Smooth muscle cell (in vitro differentiated cells): ENCODE measurements at regions not wholly inside any gene's neighbourhood (a gene's known extent, or its start where the extent isn't known, plus 50 kb on each side); places are given as distances from the start of the nearest gene placed in this dataset.

Source experiments
- DNase-seq: peaks from one replicate; lab custom pipeline; 2025; ENCODE audit not compliant: unreplicated experiment; lab: John Stamatoyannopoulos, UW
- H2AFZ ChIP-seq: fragments of 200-600 bp; sonication (generic); 2 replicates; pipeline ENCODE4 v1.6.0; 2016; ENCODE audit warnings: antibody characterized with exemption, low read depth, mild to moderate bottlenecking
- H3F3A ChIP-seq: fragments of 200-600 bp; sonication (generic); 2 replicates; pipeline ENCODE4 v1.6.0; 2017; ENCODE audit warnings: antibody characterized with exemption, low read depth
- H3K27ac ChIP-seq: fragments of 200-600 bp; sonication (generic); 2 replicates; pipeline ENCODE4 v1.5.1; 2016; ENCODE audit warnings: low read depth, mild to moderate bottlenecking
- H3K27me3 ChIP-seq: fragments of 200-600 bp; sonication (generic); 2 replicates; pipeline ENCODE4 v1.6.1; 2016; ENCODE audit warnings: low read depth, mild to moderate bottlenecking
- H3K36me3 ChIP-seq: fragments of 200-600 bp; sonication (generic); 2 replicates; pipeline ENCODE4 v1.5.1; 2016; ENCODE audit warnings: low read depth
- H3K4me1 ChIP-seq: fragments of 200-600 bp; sonication (generic); 2 replicates; pipeline ENCODE4 v1.5.1; 2016; ENCODE audit warnings: low read depth
- H3K4me2 ChIP-seq: fragments of 200-600 bp; sonication (generic); 2 replicates; pipeline ENCODE4 v1.6.0; 2016; ENCODE audit warnings: mild to moderate bottlenecking
- H3K4me3 ChIP-seq: fragments of 200-600 bp; sonication (generic); 2 replicates; pipeline ENCODE4 v1.5.1; 2016; ENCODE audit warnings: mild to moderate bottlenecking
- H3K79me2 ChIP-seq: fragments of 200-600 bp; sonication (generic); 2 replicates; pipeline ENCODE4 v1.6.0; 2016; ENCODE audit warnings: low read depth, mild to moderate bottlenecking
- H3K9ac ChIP-seq: fragments of 200-600 bp; sonication (generic); 2 replicates; pipeline ENCODE4 v1.6.0; 2016; ENCODE audit warnings: low read depth
- H3K9me3 ChIP-seq: fragments of 200-600 bp; sonication (generic); replicated peaks from 2 replicates; pipeline ENCODE4 v1.5.1; 2016; ENCODE audit warnings: low read depth
- H4K20me1 ChIP-seq: fragments of 200-600 bp; sonication (generic); 2 replicates; pipeline ENCODE4 v1.6.0; 2016; ENCODE audit warnings: low read depth
- CTCF ChIP-seq: fragments of 200-600 bp; sonication (generic); IDR thresholded peaks from 2 replicates; pipeline ENCODE4 v1.5.1; 2017; ENCODE audit warnings: borderline replicate concordance, mild to moderate bottlenecking, antibody characterized with exemption; ENCODE audit not compliant: insufficient read depth, poor library complexity, severe bottlenecking
- WGBS: methylation state at CpG from one replicate; pipeline ENCODE4 v1.1.7; 2016; ENCODE audit warnings: low lambda C conversion rate; 5-methylcytosine and 5-hydroxymethylcytosine counted together

DNA sequence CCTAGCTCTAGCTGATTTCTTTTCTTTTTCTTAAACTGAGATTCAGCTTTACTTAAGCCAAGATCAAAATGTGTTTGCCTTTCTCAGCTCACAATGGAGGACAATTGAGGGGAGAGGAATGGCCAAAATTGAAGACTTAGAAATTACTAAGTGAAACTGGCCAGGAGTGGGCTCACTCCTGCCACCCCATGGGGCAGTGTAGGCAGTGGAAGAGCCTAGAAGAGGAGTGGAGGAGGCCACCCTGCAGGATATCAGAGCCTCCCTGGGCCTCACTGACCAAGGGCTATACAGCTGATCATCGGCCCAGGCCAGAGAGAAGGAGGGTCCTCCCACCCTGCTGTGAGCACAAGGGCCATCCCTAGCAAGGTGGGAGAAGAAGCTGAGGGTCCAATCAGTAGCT is 119.8 kb downstream of the CCT6B start:
- Histone ChIP-seq H4K20me1 (no peaks in the 10 kb centered on the region), H3F3A (no peaks in the 10 kb centered on the region), H3K9ac (no peak overlapping the region), H3K79me2 (no peaks in the 10 kb centered on the region), H3K4me3 (no peak overlapping the region), H3K4me2 (no peak overlapping the region), H2AFZ (no peak overlapping the region), H3K9me3 (no peaks in the 10 kb centered on the region), H3K36me3 (no peaks in the 10 kb centered on the region), H3K4me1 (no peaks in the 10 kb centered on the region), H3K27me3 (peaks cover 16% of the 10 kb centered on the region), H3K27ac (no peak overlapping the region)
- no peak for DNase-seq
- 92% methylated on average over 1 of the region's 1 CpG for WGBS
- no peak for TF ChIP-seq CTCF

DNA sequence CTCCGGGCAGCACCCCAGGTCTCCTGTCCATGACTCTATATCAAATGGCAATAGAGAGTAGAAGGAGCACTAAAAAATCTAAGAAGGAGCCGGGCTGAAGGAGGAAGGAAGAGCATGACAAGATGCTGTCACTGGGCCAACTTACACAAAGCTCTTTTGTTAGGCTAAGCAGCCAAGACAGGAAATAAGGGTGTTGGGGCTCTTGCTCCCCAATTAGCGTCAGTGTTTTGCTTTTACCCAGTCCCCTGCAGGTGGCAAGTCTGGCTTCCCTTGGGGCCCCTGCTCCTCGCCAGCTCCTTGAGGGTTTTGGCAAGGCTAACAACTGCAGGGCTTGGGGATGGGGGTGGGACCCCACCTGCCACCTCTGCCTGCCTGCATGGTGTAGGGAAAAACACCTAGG is 120.5 kb downstream of the CCT6B start:
- Histone ChIP-seq H3K9ac (no peak overlapping the region), H3F3A (no peaks in the 10 kb centered on the region), H3K4me1 (no peaks in the 10 kb centered on the region), H3K79me2 (no peaks in the 10 kb centered on the region), H3K27me3 (peaks cover 16% of the 10 kb centered on the region), H2AFZ (no peak overlapping the region), H4K20me1 (no peaks in the 10 kb centered on the region), H3K9me3 (no peaks in the 10 kb centered on the region), H3K4me2 (no peak overlapping the region), H3K27ac (no peak overlapping the region), H3K4me3 (no peak overlapping the region), H3K36me3 (no peaks in the 10 kb centered on the region)
- 82% methylated on average over 4 of the region's 4 CpGs for WGBS
- no peak for DNase-seq
- TF ChIP-seq CTCF = no peak

DNA sequence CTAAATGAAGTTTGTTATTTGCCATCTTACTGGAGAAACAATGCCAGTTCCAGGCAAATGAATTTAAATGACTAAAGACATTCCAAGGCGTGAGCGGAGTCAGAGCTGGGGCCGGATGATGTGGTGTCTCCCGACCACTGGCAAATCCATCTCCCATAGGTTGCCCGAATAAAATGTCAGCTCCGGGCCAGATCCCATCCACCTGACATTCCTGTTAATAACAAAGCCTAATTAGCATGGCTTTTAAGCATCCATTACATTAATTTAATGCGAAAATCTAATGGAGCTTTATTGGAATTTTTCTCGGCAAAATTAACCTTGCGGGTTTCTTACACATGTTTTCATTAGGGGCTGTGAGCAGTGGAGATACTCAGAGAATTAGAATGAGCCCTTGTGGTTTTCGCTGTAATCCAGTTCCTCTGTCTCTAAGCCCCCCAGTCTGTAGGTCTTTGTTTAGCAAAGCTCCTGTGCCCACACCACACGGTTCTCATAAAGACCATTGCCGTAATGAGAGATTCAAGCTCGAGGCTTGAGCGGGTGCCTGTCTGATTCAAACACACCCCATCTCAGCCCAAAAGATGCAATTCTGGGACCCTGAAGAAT is 123.3 kb downstream of the CCT6B start:
- H3K4me1 ChIP-seq = no peaks in the 10 kb centered on the region
- TF ChIP-seq CTCF = no peak
- no peak overlapping the region for H3K4me2 ChIP-seq
- no peak for DNase-seq
- no peak overlapping the region for H3K27ac ChIP-seq
- no peaks in the 10 kb centered on the region for H3K9me3 ChIP-seq
- H3F3A ChIP-seq = no peaks in the 10 kb centered on the region
- H3K9ac ChIP-seq = no peak overlapping the region
- peaks cover 13% of the 10 kb centered on the region for H3K27me3 ChIP-seq
- H2AFZ ChIP-seq = no peak overlapping the region
- H3K4me3 ChIP-seq = no peak overlapping the region
- no peaks in the 10 kb centered on the region for H4K20me1 ChIP-seq
- WGBS = 76% methylated on average over 14 of the region's 14 CpGs
- H3K36me3 ChIP-seq = no peaks in the 10 kb centered on the region
- H3K79me2 ChIP-seq = no peaks in the 10 kb centered on the region

DNA sequence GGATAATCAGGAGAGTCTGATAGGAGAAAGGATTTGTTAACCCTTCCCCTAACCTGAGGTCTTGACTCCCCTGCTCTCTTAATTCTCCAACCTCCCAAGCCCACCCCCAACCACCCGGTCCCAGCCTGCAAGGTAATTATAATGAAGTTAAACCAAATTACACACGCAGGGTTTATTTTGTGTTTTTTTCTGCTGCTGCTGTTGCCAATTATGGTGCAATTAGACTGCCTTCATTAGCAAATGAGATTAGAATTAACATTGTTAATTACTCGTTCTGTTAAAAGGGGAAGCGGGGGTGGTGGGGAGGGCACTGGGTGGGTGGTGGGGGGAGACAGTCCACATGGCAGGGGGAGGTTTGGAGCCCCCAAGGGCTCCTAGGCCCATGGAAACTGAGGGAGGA is 128.9 kb downstream of the CCT6B start:
- Histone ChIP-seq H3K36me3 (no peaks in the 10 kb centered on the region), H3K4me3 (no peak overlapping the region), H3K27me3 (peaks cover 25% of the 10 kb centered on the region), H3F3A (no peaks in the 10 kb centered on the region), H3K4me2 (no peak overlapping the region), H3K9me3 (no peaks in the 10 kb centered on the region), H3K9ac (no peak overlapping the region), H3K79me2 (no peaks in the 10 kb centered on the region), H2AFZ (no peak overlapping the region), H3K27ac (no peak overlapping the region), H4K20me1 (no peaks in the 10 kb centered on the region), H3K4me1 (peaks cover 6% of the 10 kb centered on the region)
- TF ChIP-seq CTCF = no peak
- DNase-seq = no peak
- 62% methylated on average over 4 of the region's 4 CpGs for WGBS
